DMS79 treated with DMSO at 0.1 percent for 48 hours (cell line): ENCODE measurements at regions not wholly inside any gene's neighbourhood (a gene's known extent, or its start where the extent isn't known, plus 50 kb on each side); places are given as distances from the start of the nearest gene placed in this dataset.
"Not testable (repeated sequence)": the region's sequence is repeated elsewhere in the genome, so short reads cannot be mapped to it uniquely, and the experiment has no call there.

ENCODE experiments used
- DNase-seq: peaks from one replicate; lab custom pipeline; 2025; lab: John Stamatoyannopoulos, UW

- no peak for DNase-seq
Measured at GRCh38 chr7:68384581-68384980, 1213.7 kb upstream of the AUTS2 start.

- DNase-seq = no peak
Measured at GRCh38 chr7:68393051-68393450, 1205.2 kb upstream of the AUTS2 start.

- DNase-seq = no peak
Measured at GRCh38 chr7:68394131-68394530, 1204.1 kb upstream of the AUTS2 start.

- DNase-seq = no peak
Measured at GRCh38 chr7:68399991-68400590, 1198.2 kb upstream of the AUTS2 start.

GRCh38 chr7:68400783-68401182, 1197.5 kb upstream of the AUTS2 start:
- no peak for DNase-seq

GRCh38 chr7:68401313-68401712, 1197.0 kb upstream of the AUTS2 start:
- no peak for DNase-seq

- DNase-seq = no peak
Measured at GRCh38 chr7:68406480-68406879, 1191.8 kb upstream of the AUTS2 start.

GRCh38 chr7:68407460-68407859, 1190.8 kb upstream of the AUTS2 start:
- DNase-seq = no peak

- DNase-seq = no peak
Measured at GRCh38 chr7:68408873-68409272, 1189.4 kb upstream of the AUTS2 start.

GRCh38 chr7:68409851-68410250, 1188.4 kb upstream of the AUTS2 start:
- DNase-seq = no peak

- DNase-seq = not testable (repeated sequence)
Measured at GRCh38 chr7:68410693-68411092, 1187.6 kb upstream of the AUTS2 start.

- no peak for DNase-seq
Measured at GRCh38 chr7:68411742-68412141, 1186.5 kb upstream of the AUTS2 start.

GRCh38 chr7:68414631-68415425, 1183.4 kb upstream of the AUTS2 start:
- no peak for DNase-seq

GRCh38 chr7:68417002-68417401, 1181.3 kb upstream of the AUTS2 start:
- no peak for DNase-seq

- no peak for DNase-seq
Measured at GRCh38 chr7:68417659-68418058, 1180.6 kb upstream of the AUTS2 start.

GRCh38 chr7:68420342-68421192, 1177.7 kb upstream of the AUTS2 start:
- DNase-seq = no peak

GRCh38 chr7:68421712-68422111, 1176.6 kb upstream of the AUTS2 start:
- no peak for DNase-seq

- DNase-seq = no peak
Measured at GRCh38 chr7:68422281-68422680, 1176.0 kb upstream of the AUTS2 start.

- DNase-seq = no peak
Measured at GRCh38 chr7:68423356-68423755, 1174.9 kb upstream of the AUTS2 start.

GRCh38 chr7:68424658-68425297, 1173.5 kb upstream of the AUTS2 start:
- no peak for DNase-seq

- no peak for DNase-seq
Measured at GRCh38 chr7:68425377-68425776, 1172.9 kb upstream of the AUTS2 start.

GRCh38 chr7:68429411-68430117, 1168.7 kb upstream of the AUTS2 start:
- no peak for DNase-seq
